ENCODE measurements at regions not wholly inside any gene's neighbourhood (a gene's known extent, or its start where the extent isn't known, plus 50 kb on each side); places are given as distances from the start of the nearest gene placed in this dataset.

DNA sequence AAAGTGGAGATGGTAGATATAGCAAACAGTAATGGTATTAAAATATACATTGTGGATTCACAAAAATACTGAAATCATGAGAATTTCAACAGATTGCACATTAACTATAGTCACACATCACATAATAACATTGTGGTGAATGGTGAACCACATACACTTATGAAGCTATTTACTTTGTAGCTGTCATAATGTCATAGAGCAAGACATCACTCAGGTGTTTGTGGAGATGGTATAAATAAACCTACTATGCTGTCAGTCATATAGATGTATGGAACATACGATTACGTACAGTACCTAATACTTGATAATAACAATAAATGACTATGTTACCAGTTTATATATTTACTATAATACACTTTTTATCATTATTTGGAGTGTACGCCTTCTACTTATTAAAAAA is 1416.0 kb upstream of the ALCAM start (continued):
- TF ChIP-seq, protein P1, sequence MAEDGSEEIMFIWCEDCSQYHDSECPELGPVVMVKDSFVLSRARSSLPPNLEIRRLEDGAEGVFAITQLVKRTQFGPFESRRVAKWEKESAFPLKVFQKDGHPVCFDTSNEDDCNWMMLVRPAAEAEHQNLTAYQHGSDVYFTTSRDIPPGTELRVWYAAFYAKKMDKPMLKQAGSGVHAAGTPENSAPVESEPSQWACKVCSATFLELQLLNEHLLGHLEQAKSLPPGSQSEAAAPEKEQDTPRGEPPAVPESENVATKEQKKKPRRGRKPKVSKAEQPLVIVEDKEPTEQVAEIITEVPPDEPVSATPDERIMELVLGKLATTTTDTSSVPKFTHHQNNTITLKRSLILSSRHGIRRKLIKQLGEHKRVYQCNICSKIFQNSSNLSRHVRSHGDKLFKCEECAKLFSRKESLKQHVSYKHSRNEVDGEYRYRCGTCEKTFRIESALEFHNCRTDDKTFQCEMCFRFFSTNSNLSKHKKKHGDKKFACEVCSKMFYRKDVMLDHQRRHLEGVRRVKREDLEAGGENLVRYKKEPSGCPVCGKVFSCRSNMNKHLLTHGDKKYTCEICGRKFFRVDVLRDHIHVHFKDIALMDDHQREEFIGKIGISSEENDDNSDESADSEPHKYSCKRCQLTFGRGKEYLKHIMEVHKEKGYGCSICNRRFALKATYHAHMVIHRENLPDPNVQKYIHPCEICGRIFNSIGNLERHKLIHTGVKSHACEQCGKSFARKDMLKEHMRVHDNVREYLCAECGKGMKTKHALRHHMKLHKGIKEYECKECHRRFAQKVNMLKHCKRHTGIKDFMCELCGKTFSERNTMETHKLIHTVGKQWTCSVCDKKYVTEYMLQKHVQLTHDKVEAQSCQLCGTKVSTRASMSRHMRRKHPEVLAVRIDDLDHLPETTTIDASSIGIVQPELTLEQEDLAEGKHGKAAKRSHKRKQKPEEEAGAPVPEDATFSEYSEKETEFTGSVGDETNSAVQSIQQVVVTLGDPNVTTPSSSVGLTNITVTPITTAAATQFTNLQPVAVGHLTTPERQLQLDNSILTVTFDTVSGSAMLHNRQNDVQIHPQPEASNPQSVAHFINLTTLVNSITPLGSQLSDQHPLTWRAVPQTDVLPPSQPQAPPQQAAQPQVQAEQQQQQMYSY (CRISPR knock-in tag; IDR thresholded peaks at IDR 0.05), result no peak
- TF ChIP-seq SIX5 (IDR thresholded peaks at IDR 0.05; ENCODE audit: low read depth, low read length, severe bottlenecking) (no peak), FOS (IDR thresholded peaks at IDR 0.05; ENCODE audit: borderline replicate concordance, extremely low read depth, insufficient read length) (no peak), TAF1 (IDR thresholded peaks at IDR 0.05; ENCODE audit: borderline replicate concordance, low read depth, low read length) (no peak), KLF5 (IDR thresholded peaks at IDR 0.05; ENCODE audit: partially characterized antibody) (no peak), SREBF1 (IDR thresholded peaks at IDR 0.05; ENCODE audit: low read length) (no peak), POLR2AphosphoS5 (IDR thresholded peaks at IDR 0.05; ENCODE audit: low read length) (no peak), TCF3 (IDR thresholded peaks at IDR 0.05; ENCODE audit: borderline replicate concordance, insufficient read depth, low read depth, low read length) (no peak), TCF7 (IDR thresholded peaks at IDR 0.05; ENCODE audit: borderline replicate concordance) (no peak)
- TF ChIP-seq, protein P2, sequence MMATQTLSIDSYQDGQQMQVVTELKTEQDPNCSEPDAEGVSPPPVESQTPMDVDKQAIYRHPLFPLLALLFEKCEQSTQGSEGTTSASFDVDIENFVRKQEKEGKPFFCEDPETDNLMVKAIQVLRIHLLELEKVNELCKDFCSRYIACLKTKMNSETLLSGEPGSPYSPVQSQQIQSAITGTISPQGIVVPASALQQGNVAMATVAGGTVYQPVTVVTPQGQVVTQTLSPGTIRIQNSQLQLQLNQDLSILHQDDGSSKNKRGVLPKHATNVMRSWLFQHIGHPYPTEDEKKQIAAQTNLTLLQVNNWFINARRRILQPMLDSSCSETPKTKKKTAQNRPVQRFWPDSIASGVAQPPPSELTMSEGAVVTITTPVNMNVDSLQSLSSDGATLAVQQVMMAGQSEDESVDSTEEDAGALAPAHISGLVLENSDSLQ (IDR thresholded peaks at IDR 0.05), result no peak
